Endothelial cell of umbilical vein (primary cell): ENCODE measurements at regions not wholly inside any gene's neighbourhood (a gene's known extent, or its start where the extent isn't known, plus 50 kb on each side); places are given as distances from the start of the nearest gene placed in this dataset.

Experiments
- BruUV-seq: library from RNA; stranded (reverse); fragments of 400-500 nt; replicated peaks from 2 replicates; lab custom pipeline; 2021; lab: Mats Ljungman, UMichigan
- CTCF ChIA-PET: fragments of 300-600, 350-600 bp; sonication (Branson Sonifier 250); formaldehyde crosslinking; loops from one replicate; lab custom pipeline; 2021; ENCODE audit warnings: antibody characterized with exemption, inconsistent platforms; lab: Charles Lee
- POLR2A ChIA-PET: fragments of 300-600, 350-600 bp; sonication (Branson Sonifier 250); formaldehyde crosslinking; loops from one replicate; lab custom pipeline; 2021; ENCODE audit warnings: antibody characterized with exemption, inconsistent platforms; lab: Charles Lee
- DNase-seq: peaks from one replicate; pipeline ENCODE4 v3.0.0-alpha.2; 2011; ENCODE audit warnings: low read depth, low spot score
- FAIRE-seq: peaks from 2 replicates; lab custom pipeline; 2011; peaks lifted over from hg19 to GRCh38; lab: Jason Lieb, UNC
- H2AFZ ChIP-seq: 2 replicates; pipeline ENCODE4 v1.6.0; 2012; ENCODE audit warnings: low read depth, low read length, control low read depth, inconsistent platforms
- H3K27ac ChIP-seq: 2 replicates; pipeline ENCODE4 v1.5.1; 2011; ENCODE audit warnings: low read depth, mild to moderate bottlenecking, control low read depth, low read length, moderate library complexity; ENCODE audit not compliant: insufficient read depth
- H3K27me3 ChIP-seq, 2 experiments: 2 replicates each; pipeline versions ENCODE4 v1.6.0 to v1.6.1; 2011; ENCODE audit warnings: low read length in 2 of 2, mixed read lengths in 1 of 2; ENCODE audit not compliant: control insufficient read depth in 2 of 2, insufficient read depth in 2 of 2
- H3K36me3 ChIP-seq, 2 experiments: 2 replicates in 1 of 2; 3 replicates in 1 of 2; pipeline ENCODE4 v1.5.1; 2011; ENCODE audit warnings: low read length in 2 of 2, mild to moderate bottlenecking in 1 of 2, moderate library complexity in 1 of 2; ENCODE audit not compliant: control insufficient read depth in 2 of 2, insufficient read depth in 2 of 2; ENCODE audit errors: extremely low read depth in 1 of 2
- H3K4me1 ChIP-seq: 3 replicates; pipeline ENCODE4 v1.5.1; 2011; ENCODE audit warnings: mild to moderate bottlenecking, low read length; ENCODE audit not compliant: control insufficient read depth, insufficient read depth; ENCODE audit errors: extremely low read depth
- H3K4me2 ChIP-seq: 2 replicates; pipeline ENCODE4 v1.6.1; 2011; ENCODE audit warnings: low read length, control low read depth, mixed read lengths; ENCODE audit not compliant: insufficient read depth
- H3K4me3 ChIP-seq, 3 experiments: fragments of 200-600 bp in 1 of 3; sonication (generic), shearing (Covaris generic) in 1 of 3; replicated peaks in 1 of 3; 2 replicates each; pipeline ENCODE4 v1.5.1; 2011 to 2016; ENCODE audit warnings: control low read depth in 3 of 3, low read length in 3 of 3, mild to moderate bottlenecking in 2 of 3, inconsistent platforms in 1 of 3, low read depth in 1 of 3, moderate library complexity in 1 of 3; ENCODE audit not compliant: insufficient read depth in 1 of 3
- H3K79me2 ChIP-seq: 2 replicates; pipeline ENCODE4 v1.6.0; 2012; ENCODE audit warnings: low read length, inconsistent platforms; ENCODE audit not compliant: control insufficient read depth, insufficient read depth
- H3K9ac ChIP-seq: replicated peaks from 2 replicates; pipeline ENCODE3; 2011; ENCODE audit warnings: low read length, control low read depth; ENCODE audit not compliant: insufficient read depth; ENCODE audit errors: extremely low read depth
- H3K9me1 ChIP-seq: replicated peaks from 3 replicates; pipeline ENCODE4 v1.6.0; 2011; ENCODE audit warnings: mild to moderate bottlenecking, low read length; ENCODE audit not compliant: control insufficient read depth, insufficient read depth; ENCODE audit errors: extremely low read depth
- H3K9me3 ChIP-seq: replicated peaks from 2 replicates; pipeline ENCODE4 v1.5.1; 2012; ENCODE audit warnings: low read length, inconsistent platforms; ENCODE audit not compliant: control insufficient read depth, insufficient read depth
- H4K20me1 ChIP-seq: replicated peaks from 2 replicates; pipeline ENCODE3; 2011; ENCODE audit warnings: mild to moderate bottlenecking, low read length; ENCODE audit not compliant: control insufficient read depth, insufficient read depth; ENCODE audit errors: extremely low read depth
- CTCF ChIP-seq, 2 donors: IDR thresholded peaks; 1 replicate in 1 of 2; 2 replicates in 1 of 2; pipeline ENCODE4 v1.5.1; 2011; ENCODE audit warnings: low read length in 2 of 2, mild to moderate bottlenecking in 2 of 2, moderate library complexity in 2 of 2, control low read depth in 1 of 2, inconsistent platforms in 1 of 2, low read depth in 1 of 2; ENCODE audit not compliant: insufficient read depth in 1 of 2; ENCODE audit errors: extremely low read depth in 1 of 2
- EZH2 ChIP-seq: IDR thresholded peaks from 2 replicates; pipeline ENCODE4 v1.6.1; 2012; ENCODE audit warnings: borderline replicate concordance, low read depth, mild to moderate bottlenecking, moderate library complexity, low read length, inconsistent platforms; ENCODE audit not compliant: severe bottlenecking
- FOS ChIP-seq: IDR thresholded peaks from 2 replicates; pipeline ENCODE4 v1.6.1; 2011; ENCODE audit warnings: mild to moderate bottlenecking, low read length, moderate library complexity, borderline replicate concordance; ENCODE audit not compliant: insufficient read depth
- GATA2 ChIP-seq: IDR thresholded peaks from 2 replicates; pipeline ENCODE4 v1.7.0; 2011; ENCODE audit warnings: low read depth, mild to moderate bottlenecking, moderate library complexity, mixed read lengths, low read length; ENCODE audit not compliant: insufficient read length, insufficient read depth
- JUN ChIP-seq: IDR thresholded peaks from 2 replicates; pipeline ENCODE4 v1.6.1; 2011; ENCODE audit warnings: borderline replicate concordance, low read depth; ENCODE audit not compliant: insufficient read length, insufficient read depth
- MAX ChIP-seq: IDR thresholded peaks from 2 replicates; pipeline ENCODE4 v1.6.1; 2011; ENCODE audit not compliant: insufficient read depth, insufficient read length
- MYC ChIP-seq: IDR thresholded peaks from one replicate; pipeline ENCODE4 v1.6.1; 2011; ENCODE audit warnings: mild to moderate bottlenecking, low read depth, low read length
- POLR2A ChIP-seq: IDR thresholded peaks from 2 replicates; pipeline ENCODE4 v1.6.1; 2012; ENCODE audit warnings: low read depth, mild to moderate bottlenecking, control low read depth, low read length
- POLR2AphosphoS5 ChIP-seq: IDR thresholded peaks from 2 replicates; pipeline ENCODE4 v1.6.1; 2012; ENCODE audit warnings: low read depth, mild to moderate bottlenecking, control low read depth, low read length, moderate library complexity; ENCODE audit not compliant: insufficient read depth
- dilution Hi-C: fragments of 300-500 bp; cut with MboI; formaldehyde crosslinking; loops from one replicate; pipeline ENCODE4 v1.15.0; 2019; ENCODE audit warnings: low sequenced_read_pairs; ENCODE audit not compliant: extremely low pct_ligation_motif_present
- intact Hi-C: fragments of 100-400 bp; cut with micrococcal nuclease; formaldehyde crosslinking; loops from one replicate; pipeline ENCODE4 v1.10.0; 2022

GRCh38 chr13:33353646-33354045 lies 68.1 kb upstream of the STARD13 start:
- H4K20me1 ChIP-seq: no peaks in the 10 kb centered on the region
- intact Hi-C loops (loop anchor here (10.0 kb wide), 1 partner anchor 371 kb away; no protein-coding TSS in a partner anchor), dilution Hi-C loops (no loop called here)
- TF ChIP-seq POLR2A (no peak), FOS (no peak), MYC (no peak), POLR2AphosphoS5 (no peak), GATA2 (no peak), EZH2 (no peak), MAX (no peak), CTCF (IDR thresholded peaks at IDR 0.05; ENCODE audit: extremely low read depth in 1 of 2, insufficient read depth in 1 of 2, low read depth in 1 of 2, low read length in 2 of 2) (no peak), JUN (no peak)
- H3K4me3 ChIP-seq: no peak overlapping the region
- H3K4me1 ChIP-seq: peaks cover 16% of the 10 kb centered on the region
- H3K9me1 ChIP-seq: no peaks in the 10 kb centered on the region
- H2AFZ ChIP-seq: no peak overlapping the region
- H3K27me3 ChIP-seq: no peaks in the 10 kb centered on the region
- no peaks in the 10 kb centered on the region for H3K36me3 ChIP-seq
- DNase-seq (no peak), FAIRE-seq (no peak)
- POLR2A ChIA-PET: interaction anchor here (0.6 kb wide), 1 partner anchor 19 kb away, joined by 3 read pairs; no protein-coding TSS in a partner anchor
- H3K9ac ChIP-seq: no peak overlapping the region
- H3K79me2 ChIP-seq: peaks cover 8% of the 10 kb centered on the region
- CTCF ChIA-PET: interaction anchor here (1.0 to 1.9 kb wide), 3 partner anchors 8 to 189 kb away, joined by 3 to 5 read pairs (median 3); no protein-coding TSS in a partner anchor
- no peaks in the 10 kb centered on the region for H3K9me3 ChIP-seq
- no TSS peak for BruUV-seq
- no peak overlapping the region for H3K27ac ChIP-seq
- H3K4me2 ChIP-seq: no peak overlapping the region
